Neuron (in vitro differentiated cells): ENCODE measurements at regions not wholly inside any gene's neighbourhood (a gene's known extent, or its start where the extent isn't known, plus 50 kb on each side); places are given as distances from the start of the nearest gene placed in this dataset.
"Not testable (repeated sequence)": the region's sequence is repeated elsewhere in the genome, so short reads cannot be mapped to it uniquely, and the experiment has no call there.

Experiments
- H2AFZ ChIP-seq: one replicate; pipeline ENCODE4 v1.6.1; 2013; ENCODE audit warnings: low read depth, mild to moderate bottlenecking, inconsistent platforms, low read length, moderate library complexity
- H3K27me3 ChIP-seq: one replicate; pipeline ENCODE4 v1.6.1; 2013; ENCODE audit warnings: low read length; ENCODE audit not compliant: insufficient read depth
- H3K36me3 ChIP-seq: one replicate; pipeline ENCODE4 v1.6.1; 2013; ENCODE audit warnings: low read length; ENCODE audit not compliant: insufficient read depth
- H3K4me1 ChIP-seq: one replicate; pipeline ENCODE4 v1.6.1; 2013; ENCODE audit warnings: low read length; ENCODE audit not compliant: insufficient read depth
- H3K4me3 ChIP-seq: 2 replicates; pipeline ENCODE4 v1.5.1; 2013; ENCODE audit warnings: mild to moderate bottlenecking, low read length, moderate library complexity
- H3K9me3 ChIP-seq: one replicate; pipeline ENCODE4 v1.6.1; 2013; ENCODE audit warnings: low read length

DNA sequence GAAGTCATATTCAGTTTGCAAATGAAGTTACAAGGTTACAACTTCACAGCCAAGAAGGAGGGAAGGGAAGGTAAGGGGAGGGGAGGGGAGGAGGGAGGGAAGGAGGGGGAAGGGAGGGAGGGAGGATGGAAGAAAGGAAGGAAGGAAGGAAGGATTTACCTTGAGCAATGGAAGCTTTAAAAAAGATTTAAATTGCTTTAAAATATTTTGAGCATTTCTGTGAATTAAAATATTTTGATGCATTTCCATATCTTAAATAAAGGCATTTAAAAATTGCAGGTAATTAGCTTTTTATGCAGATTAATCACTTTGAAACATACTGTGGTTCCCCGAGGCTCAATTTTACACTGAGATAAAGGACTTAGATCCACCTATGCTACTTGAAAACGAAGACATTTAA, 618.0 kb downstream of the TFAP2A start:
- H3K4me3 ChIP-seq: no peak overlapping the region
- H3K4me1 ChIP-seq: no peaks in the 10 kb centered on the region
- H3K36me3 ChIP-seq: no peaks in the 10 kb centered on the region
- no peak overlapping the region for H2AFZ ChIP-seq
- H3K9me3 ChIP-seq: no peaks in the 10 kb centered on the region
- no peaks in the 10 kb centered on the region for H3K27me3 ChIP-seq

GRCh38 chr6:9795880-9796279, 619.0 kb downstream of the TFAP2A start:
- H3K9me3 ChIP-seq: no peaks in the 10 kb centered on the region
- no peaks in the 10 kb centered on the region for H3K4me1 ChIP-seq
- no peak overlapping the region for H2AFZ ChIP-seq
- H3K4me3 ChIP-seq: no peak overlapping the region
- H3K36me3 ChIP-seq: no peaks in the 10 kb centered on the region
- H3K27me3 ChIP-seq: no peaks in the 10 kb centered on the region

GRCh38 chr6:9789201-9789600, 625.7 kb downstream of the TFAP2A start:
- H3K9me3 ChIP-seq: no peaks in the 10 kb centered on the region
- H3K36me3 ChIP-seq: no peaks in the 10 kb centered on the region
- H3K4me3 ChIP-seq: no peak overlapping the region
- no peaks in the 10 kb centered on the region for H3K4me1 ChIP-seq
- no peaks in the 10 kb centered on the region for H3K27me3 ChIP-seq
- no peak overlapping the region for H2AFZ ChIP-seq

DNA sequence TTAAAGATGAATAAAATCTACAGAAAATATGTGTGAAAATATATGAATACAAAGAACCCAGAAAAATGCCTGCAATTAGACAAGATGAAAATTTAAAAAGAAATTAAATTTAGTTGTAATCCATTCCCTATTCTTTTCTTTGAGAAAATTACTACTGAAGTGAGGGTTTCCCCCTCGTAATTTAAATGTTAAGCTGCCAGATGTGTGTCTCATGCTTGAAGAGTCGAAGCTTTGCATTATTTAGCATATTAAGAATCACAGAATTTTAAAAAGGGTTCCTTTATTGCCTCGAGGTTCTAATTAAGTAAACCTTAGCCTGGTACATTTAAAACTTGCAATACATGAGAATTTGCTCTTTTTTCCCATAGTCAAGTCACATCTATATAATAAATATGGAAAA, 630.1 kb downstream of the TFAP2A start:
- Histone ChIP-seq H3K36me3 (no peaks in the 10 kb centered on the region), H3K9me3 (no peaks in the 10 kb centered on the region), H3K4me3 (no peak overlapping the region), H3K27me3 (no peaks in the 10 kb centered on the region), H3K4me1 (no peaks in the 10 kb centered on the region), H2AFZ (no peak overlapping the region)

DNA sequence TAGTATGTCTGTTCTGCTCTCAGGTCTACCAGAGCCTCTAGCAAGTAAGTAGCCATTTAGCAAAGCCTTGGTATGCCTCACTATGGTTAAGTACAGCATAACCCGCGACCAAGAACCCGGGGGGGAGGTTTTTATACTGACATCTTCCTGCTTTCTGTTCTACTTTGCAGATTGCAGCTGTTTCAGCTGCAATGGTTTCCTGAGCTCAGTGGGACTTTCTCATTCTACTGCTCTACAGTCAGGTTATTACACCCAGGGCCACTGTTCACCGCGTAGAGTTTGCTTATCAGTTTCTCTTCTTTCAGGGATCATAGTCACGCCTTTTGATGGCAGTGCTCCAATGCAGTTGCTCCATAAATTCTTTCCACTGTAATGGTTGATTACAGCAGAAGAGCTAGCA, 631.3 kb downstream of the TFAP2A start:
- H2AFZ ChIP-seq: no peak overlapping the region
- H3K9me3 ChIP-seq: no peaks in the 10 kb centered on the region
- no peaks in the 10 kb centered on the region for H3K36me3 ChIP-seq
- no peaks in the 10 kb centered on the region for H3K27me3 ChIP-seq
- H3K4me3 ChIP-seq: no peak overlapping the region
- H3K4me1 ChIP-seq: no peaks in the 10 kb centered on the region

GRCh38 chr6:9766240-9766915, 648.5 kb downstream of the TFAP2A start:
- Histone ChIP-seq H3K27me3 (no peaks in the 10 kb centered on the region), H3K4me1 (no peaks in the 10 kb centered on the region), H3K4me3 (no peak overlapping the region), H3K9me3 (no peaks in the 10 kb centered on the region), H3K36me3 (no peaks in the 10 kb centered on the region), H2AFZ (no peak overlapping the region)

GRCh38 chr6:9761220-9761619, 653.7 kb downstream of the TFAP2A start:
- no peaks in the 10 kb centered on the region for H3K27me3 ChIP-seq
- H3K4me3 ChIP-seq: no peak overlapping the region
- H3K9me3 ChIP-seq: no peaks in the 10 kb centered on the region
- no peaks in the 10 kb centered on the region for H3K4me1 ChIP-seq
- H2AFZ ChIP-seq: no peak overlapping the region
- H3K36me3 ChIP-seq: no peaks in the 10 kb centered on the region

DNA sequence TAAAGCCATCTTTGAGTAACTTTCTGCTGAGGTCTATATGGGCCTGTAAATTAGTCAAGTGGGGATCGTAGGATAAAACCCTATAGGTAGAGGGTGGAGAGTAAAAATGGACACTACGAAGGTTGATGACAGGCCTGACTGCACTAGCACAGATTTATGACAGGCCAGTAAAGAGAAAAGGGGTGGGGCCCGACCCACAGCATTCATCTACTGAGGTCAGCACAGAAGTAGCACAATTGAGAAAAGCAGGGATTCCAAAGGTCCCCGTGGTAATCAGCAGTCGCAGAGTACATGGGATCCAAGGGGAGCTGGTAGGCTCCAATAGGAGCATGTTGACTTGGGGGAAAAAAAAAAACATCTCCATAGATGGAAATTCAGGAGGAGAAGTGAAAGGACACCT, 660.4 kb downstream of the TFAP2A start:
- Histone ChIP-seq H3K4me3 (no peak overlapping the region), H3K36me3 (no peaks in the 10 kb centered on the region), H2AFZ (no peak overlapping the region), H3K27me3 (no peaks in the 10 kb centered on the region), H3K9me3 (no peaks in the 10 kb centered on the region), H3K4me1 (no peaks in the 10 kb centered on the region)

GRCh38 chr6:9745966-9746365, 668.9 kb downstream of the TFAP2A start:
- Histone ChIP-seq H3K27me3 (no peaks in the 10 kb centered on the region), H2AFZ (no peak overlapping the region), H3K4me1 (no peaks in the 10 kb centered on the region), H3K4me3 (no peak overlapping the region), H3K9me3 (no peaks in the 10 kb centered on the region), H3K36me3 (no peaks in the 10 kb centered on the region)

DNA sequence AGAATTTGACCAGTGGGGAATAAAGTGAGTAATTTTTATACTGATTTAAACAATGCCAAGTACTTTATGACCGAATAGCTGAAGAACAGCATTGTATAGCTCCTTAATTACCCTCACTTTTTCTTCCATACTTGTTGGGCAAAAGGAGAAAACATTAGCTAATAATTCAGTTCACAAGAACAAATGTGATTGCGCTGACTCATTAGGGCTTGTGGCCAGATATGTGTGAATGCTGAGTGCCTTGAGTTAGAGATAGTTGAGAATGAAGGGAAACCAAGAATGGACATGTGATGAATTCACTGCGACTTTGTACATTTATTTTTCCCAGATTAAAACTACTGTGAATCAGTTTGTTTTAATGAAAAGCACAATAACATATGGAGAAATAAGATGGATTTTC, 669.4 kb downstream of the TFAP2A start:
- H3K27me3 ChIP-seq: no peaks in the 10 kb centered on the region
- H3K9me3 ChIP-seq: no peaks in the 10 kb centered on the region
- H2AFZ ChIP-seq: no peak overlapping the region
- no peaks in the 10 kb centered on the region for H3K4me1 ChIP-seq
- no peaks in the 10 kb centered on the region for H3K36me3 ChIP-seq
- no peak overlapping the region for H3K4me3 ChIP-seq

- H2AFZ ChIP-seq: no peak overlapping the region
- no peaks in the 10 kb centered on the region for H3K4me1 ChIP-seq
- no peaks in the 10 kb centered on the region for H3K36me3 ChIP-seq
- H3K9me3 ChIP-seq: no peaks in the 10 kb centered on the region
- no peak overlapping the region for H3K4me3 ChIP-seq
- H3K27me3 ChIP-seq: no peaks in the 10 kb centered on the region
Observed at GRCh38 chr6:9744119-9744518, 670.8 kb downstream of the TFAP2A start.

DNA sequence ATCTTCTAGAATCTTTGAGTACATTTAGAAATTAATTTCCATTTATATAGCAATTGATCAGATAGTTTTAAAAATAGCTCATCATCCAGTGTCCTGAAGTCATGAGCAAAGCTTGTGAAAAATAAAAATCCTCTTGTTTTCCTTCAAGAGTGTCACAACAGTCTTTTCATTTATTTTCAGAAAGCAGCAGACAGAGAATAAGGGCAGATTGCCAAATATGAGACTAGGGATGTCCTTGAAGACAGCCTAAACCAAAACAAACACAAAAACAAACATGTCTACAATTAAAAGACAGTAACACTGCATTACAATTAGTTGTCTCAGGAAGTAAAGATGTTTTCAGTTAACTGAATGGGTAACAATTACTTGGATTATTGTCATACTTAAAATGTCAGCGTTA, 682.8 kb downstream of the TFAP2A start:
- H3K4me3 ChIP-seq: no peak overlapping the region
- H3K27me3 ChIP-seq: no peaks in the 10 kb centered on the region
- no peaks in the 10 kb centered on the region for H3K36me3 ChIP-seq
- H2AFZ ChIP-seq: no peak overlapping the region
- H3K4me1 ChIP-seq: peaks cover 11% of the 10 kb centered on the region
- H3K9me3 ChIP-seq: no peaks in the 10 kb centered on the region

- not testable (repeated sequence) for H3K36me3 ChIP-seq, H3K4me3 ChIP-seq, H3K9me3 ChIP-seq, H3K4me1 ChIP-seq, H3K27me3 ChIP-seq, H2AFZ ChIP-seq
Observed at GRCh38 chr6:9725776-9726175, 689.1 kb downstream of the TFAP2A start.

- Histone ChIP-seq H3K27me3 (no peaks in the 10 kb centered on the region), H3K4me3 (no peak overlapping the region), H3K4me1 (peaks cover 4% of the 10 kb centered on the region), H2AFZ (no peak overlapping the region), H3K9me3 (no peaks in the 10 kb centered on the region), H3K36me3 (no peaks in the 10 kb centered on the region)
Observed at GRCh38 chr6:9717568-9717967, 697.3 kb downstream of the TFAP2A start.
